HG02798 (cell line): ENCODE measurements at regions not wholly inside any gene's neighbourhood (a gene's known extent, or its start where the extent isn't known, plus 50 kb on each side); places are given as distances from the start of the nearest gene placed in this dataset.

ENCODE experiments used
- ATAC-seq: cut with Tn5 transposase; IDR thresholded peaks from one replicate; pipeline ENCODE4 v1.9.1; 2021; ENCODE audit warnings: mild to moderate bottlenecking; ENCODE audit not compliant: unreplicated experiment, poor library complexity

DNA sequence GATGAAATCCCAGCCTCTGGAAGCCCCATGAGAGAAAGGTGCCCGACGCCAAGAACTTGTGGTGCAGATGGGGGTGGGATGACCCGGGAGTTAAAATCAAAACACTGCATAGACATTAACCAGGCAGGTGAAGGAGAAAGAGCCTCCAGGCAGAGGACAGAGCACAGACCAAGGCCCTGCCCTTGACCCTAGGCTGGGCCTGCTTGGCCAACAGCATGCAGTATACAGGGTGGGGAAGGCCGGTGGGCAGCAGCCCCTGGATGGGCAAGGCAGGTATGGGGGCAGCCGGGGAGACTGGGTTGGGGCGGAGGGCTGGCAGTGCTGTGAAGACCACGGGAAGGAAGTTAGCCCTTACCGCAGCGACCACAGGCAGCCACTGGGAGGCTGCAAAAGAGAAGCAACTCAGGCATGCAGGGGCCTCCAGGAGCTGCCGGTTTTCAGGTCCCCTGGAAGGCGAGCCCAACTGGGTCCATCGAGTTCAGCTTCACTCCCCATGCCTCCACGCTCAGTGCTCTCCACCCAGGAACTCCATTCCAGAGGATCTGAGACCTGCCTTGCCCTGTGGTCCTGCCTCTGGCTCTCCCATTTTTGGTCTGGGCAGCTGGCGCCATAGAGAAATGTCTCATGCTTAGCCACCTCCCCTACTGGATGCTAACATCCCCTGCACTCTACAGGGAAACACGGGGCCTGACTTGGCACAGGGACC, 81.2 kb downstream of the C16orf95 start:
- no peak for ATAC-seq

- no peak for ATAC-seq
Measured at GRCh38 chr16:87236516-87237115, 80.6 kb downstream of the C16orf95 start.

DNA sequence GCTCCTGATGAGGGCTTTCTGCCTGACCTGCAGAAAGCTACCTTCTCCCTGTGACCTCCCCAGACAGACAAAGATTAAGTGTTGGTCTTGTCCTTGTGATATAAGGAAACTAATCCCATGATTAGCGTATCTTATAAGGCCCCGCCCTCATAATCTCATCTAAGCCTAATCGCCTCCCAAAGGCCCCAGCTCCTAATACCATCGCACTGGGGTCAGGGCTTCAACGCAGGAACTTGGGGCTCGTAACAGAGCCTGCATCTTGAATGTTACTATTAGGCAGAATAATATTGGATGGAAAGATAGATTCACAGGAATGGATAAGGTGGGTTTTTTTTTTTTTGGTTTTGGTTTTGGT, 78.9 kb downstream of the C16orf95 start:
- ATAC-seq = no peak

- ATAC-seq = no peak
Measured at GRCh38 chr16:87239545-87239944, 77.6 kb downstream of the C16orf95 start.

- no peak for ATAC-seq
Measured at GRCh38 chr16:87240211-87241136, 76.7 kb downstream of the C16orf95 start.

DNA sequence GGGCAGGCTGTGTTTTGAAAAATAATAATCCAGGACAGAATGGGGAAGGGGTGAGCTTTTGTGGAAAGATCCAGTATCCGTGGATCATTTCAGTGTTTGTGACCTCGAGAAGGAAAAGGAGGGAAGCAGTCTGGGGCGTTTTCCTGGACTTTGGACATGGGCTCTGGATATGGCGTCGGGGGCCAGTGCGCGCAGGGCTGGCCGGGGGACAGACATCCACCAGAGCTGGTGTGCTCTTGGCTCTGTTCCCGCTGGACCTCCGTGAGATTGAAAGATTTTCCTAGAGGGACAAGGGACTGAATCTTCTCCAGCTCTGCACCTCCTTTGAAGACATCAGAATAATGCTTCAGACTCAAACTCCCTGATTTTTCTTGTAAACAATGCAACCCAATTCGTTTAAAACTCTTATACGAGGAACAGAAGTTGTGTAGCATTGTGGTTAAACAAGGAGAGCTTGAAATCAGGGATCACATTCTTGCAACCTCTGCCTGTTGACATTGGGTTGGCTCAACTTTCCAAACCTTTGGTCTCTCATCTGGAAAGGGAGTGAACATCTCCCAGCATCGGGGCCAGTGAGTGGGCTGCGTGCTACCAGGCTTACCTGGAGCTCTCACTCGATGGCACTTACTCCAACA, 75.9 kb downstream of the C16orf95 start:
- ATAC-seq = no peak

GRCh38 chr16:87243478-87243877, 73.7 kb downstream of the C16orf95 start:
- ATAC-seq = no peak

GRCh38 chr16:87244636-87245197, 72.5 kb downstream of the C16orf95 start:
- no peak for ATAC-seq

GRCh38 chr16:87245511-87245910, 71.7 kb downstream of the C16orf95 start:
- no peak for ATAC-seq

- ATAC-seq = no peak
Measured at GRCh38 chr16:87246269-87247065, 70.7 kb downstream of the C16orf95 start.

GRCh38 chr16:87248714-87249113, 68.5 kb downstream of the C16orf95 start:
- ATAC-seq = no peak

DNA sequence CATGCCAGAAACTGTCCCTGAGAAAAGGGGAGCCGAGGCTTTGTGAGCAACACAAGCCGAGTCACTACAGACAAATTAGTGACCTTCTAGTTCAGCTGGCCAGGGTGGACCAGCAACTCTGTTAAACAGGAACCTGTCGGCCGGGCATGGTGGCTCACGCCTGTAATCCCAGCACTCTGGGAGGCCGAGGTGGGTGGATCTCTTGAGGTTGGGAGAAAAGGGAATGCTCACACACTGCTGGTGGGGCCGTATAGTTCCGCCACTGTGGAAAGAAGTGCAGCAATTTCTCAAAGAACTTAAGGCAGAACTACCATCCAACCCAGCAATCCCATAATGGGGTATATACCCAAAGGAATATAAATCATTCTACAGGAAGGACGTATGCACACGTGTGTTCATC, 67.8 kb downstream of the C16orf95 start:
- no peak for ATAC-seq

GRCh38 chr16:87250431-87250960, 66.7 kb downstream of the C16orf95 start:
- ATAC-seq = no peak

DNA sequence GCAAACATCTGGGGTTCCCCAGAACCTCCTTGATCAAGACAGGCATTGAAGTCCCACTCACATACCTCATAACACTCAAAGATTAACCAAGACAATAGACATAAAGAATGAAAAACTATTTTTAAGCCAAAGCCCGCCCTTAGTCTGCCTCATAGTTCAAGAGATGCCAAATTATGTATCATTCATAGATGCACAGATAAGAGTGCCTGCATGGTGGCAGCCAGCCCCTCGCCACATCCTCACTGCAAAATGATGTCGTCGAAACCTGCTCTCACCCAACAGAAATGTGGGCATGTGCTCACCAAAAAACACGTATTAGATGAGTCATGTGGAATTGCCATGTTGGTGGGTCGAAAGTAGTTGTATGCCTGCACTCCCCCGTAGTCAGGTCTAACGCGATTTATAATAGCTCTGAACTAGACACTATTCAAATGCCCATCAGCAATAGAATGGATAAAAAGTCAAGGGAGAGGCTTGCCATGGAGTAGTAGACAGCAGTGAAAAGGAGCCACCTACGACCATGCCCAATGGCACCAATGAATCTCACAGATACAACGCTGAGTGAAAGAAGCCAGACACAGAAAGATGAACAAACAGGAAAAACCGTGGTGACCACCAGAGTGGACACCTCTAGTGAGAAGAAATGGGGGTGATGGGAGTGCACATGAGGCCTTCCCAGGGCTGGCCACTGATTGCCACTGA, 64.8 kb downstream of the C16orf95 start:
- no peak for ATAC-seq
